Osteocyte (in vitro differentiated cells): ENCODE measurements at regions not wholly inside any gene's neighbourhood (a gene's known extent, or its start where the extent isn't known, plus 50 kb on each side); places are given as distances from the start of the nearest gene placed in this dataset.

Source experiments
- DNase-seq: peaks from one replicate; pipeline ENCODE4 v3.0.0; 2021; ENCODE audit warnings: mixed read lengths; ENCODE audit not compliant: unreplicated experiment; ENCODE audit errors: extremely low spot score
- H3K27ac Mint-ChIP-seq: one replicate; pipeline ENCODE4 v1.8.0; 2021; ENCODE audit warnings: mild to moderate bottlenecking, mixed read lengths; ENCODE audit not compliant: unreplicated experiment
- H3K27me3 Mint-ChIP-seq: one replicate; pipeline ENCODE4 v1.8.0; 2021; ENCODE audit warnings: mixed read lengths; ENCODE audit not compliant: unreplicated experiment
- H3K36me3 Mint-ChIP-seq: one replicate; pipeline ENCODE4 v1.8.0; 2021; ENCODE audit warnings: mixed read lengths; ENCODE audit not compliant: unreplicated experiment
- H3K4me1 Mint-ChIP-seq: one replicate; pipeline ENCODE4 v1.8.0; 2021; ENCODE audit warnings: mixed read lengths; ENCODE audit not compliant: unreplicated experiment
- H3K4me3 Mint-ChIP-seq: one replicate; pipeline ENCODE4 v1.8.0; 2021; ENCODE audit warnings: mild to moderate bottlenecking, moderate library complexity, mixed read lengths; ENCODE audit not compliant: unreplicated experiment
- H3K9me3 Mint-ChIP-seq: one replicate; pipeline ENCODE4 v1.8.0; 2021; ENCODE audit warnings: mixed read lengths; ENCODE audit not compliant: unreplicated experiment
- TF ChIP-seq, protein P1 (sequence below): fragments of 200-600 bp; sonication (generic); IDR thresholded peaks from 2 replicates; pipeline ENCODE4 v1.5.0; 2021; ENCODE audit warnings: antibody characterized with exemption, mild to moderate bottlenecking, moderate library complexity

DNA sequence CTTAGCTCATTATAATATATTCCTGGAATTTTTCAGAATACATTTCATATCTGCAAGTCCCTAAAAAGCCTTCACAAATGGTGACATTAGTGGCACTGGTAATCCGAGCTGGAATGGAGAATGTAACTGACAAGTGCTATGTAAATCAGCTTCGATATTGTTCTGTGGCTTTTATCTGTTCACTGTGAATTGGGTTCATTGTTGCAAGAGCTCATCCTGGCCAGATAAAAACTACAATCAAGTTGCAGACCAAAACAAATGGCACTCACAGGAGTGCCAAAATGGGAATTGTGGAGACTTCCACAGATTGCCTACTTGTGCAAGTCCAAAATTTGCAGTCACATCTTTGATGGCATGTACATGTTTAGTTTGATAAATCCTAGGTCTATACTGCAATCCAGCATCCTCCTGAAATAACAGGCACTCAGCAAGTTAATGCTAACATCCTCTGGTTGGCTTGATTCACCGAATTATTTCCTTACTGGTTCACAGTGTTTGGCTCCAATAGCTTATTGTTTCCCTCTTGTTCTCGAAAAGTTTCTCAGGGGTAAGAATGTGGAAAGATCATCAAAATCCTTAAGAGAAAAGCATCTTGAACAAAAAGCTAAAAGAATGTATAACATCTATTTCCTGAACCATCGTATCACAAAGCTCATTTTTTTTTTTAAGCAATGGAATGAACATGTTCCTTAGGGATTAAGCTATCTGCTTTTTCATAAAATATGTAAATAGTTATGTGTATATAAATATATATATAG is 904.9 kb downstream of the CENPC start:
- Mint-ChIP-seq H3K27me3 (no peaks in the 10 kb centered on the region), H3K4me3 (no peak overlapping the region), H3K9me3 (no peaks in the 10 kb centered on the region), H3K36me3 (peaks cover 5% of the 10 kb centered on the region), H3K27ac (peak overlapping the region; percentile 89), H3K4me1 (peaks cover 84% of the 10 kb centered on the region)
- TF ChIP-seq, protein P1, sequence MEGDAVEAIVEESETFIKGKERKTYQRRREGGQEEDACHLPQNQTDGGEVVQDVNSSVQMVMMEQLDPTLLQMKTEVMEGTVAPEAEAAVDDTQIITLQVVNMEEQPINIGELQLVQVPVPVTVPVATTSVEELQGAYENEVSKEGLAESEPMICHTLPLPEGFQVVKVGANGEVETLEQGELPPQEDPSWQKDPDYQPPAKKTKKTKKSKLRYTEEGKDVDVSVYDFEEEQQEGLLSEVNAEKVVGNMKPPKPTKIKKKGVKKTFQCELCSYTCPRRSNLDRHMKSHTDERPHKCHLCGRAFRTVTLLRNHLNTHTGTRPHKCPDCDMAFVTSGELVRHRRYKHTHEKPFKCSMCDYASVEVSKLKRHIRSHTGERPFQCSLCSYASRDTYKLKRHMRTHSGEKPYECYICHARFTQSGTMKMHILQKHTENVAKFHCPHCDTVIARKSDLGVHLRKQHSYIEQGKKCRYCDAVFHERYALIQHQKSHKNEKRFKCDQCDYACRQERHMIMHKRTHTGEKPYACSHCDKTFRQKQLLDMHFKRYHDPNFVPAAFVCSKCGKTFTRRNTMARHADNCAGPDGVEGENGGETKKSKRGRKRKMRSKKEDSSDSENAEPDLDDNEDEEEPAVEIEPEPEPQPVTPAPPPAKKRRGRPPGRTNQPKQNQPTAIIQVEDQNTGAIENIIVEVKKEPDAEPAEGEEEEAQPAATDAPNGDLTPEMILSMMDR = no peak
- no peak for DNase-seq

DNA sequence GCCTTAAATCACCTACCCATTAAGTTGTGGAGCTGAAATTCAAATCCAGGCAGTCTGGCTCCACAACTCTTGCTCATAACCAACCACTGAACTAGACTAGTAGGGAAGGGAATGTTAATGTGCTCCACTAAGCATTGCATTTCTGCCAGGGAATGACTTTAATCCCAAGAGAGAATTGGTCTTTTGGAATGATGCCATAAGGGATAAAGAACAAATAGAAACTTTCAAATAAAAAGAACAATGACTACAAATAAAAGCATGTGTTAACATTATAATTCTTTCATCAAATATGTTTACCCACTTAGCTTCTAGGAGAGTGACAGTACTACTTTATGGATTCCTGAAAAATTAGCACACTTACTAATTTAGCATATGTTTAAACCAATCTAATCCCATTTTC is 905.9 kb downstream of the CENPC start:
- peak overlapping the region; percentile 89 for H3K27ac Mint-ChIP-seq

DNA sequence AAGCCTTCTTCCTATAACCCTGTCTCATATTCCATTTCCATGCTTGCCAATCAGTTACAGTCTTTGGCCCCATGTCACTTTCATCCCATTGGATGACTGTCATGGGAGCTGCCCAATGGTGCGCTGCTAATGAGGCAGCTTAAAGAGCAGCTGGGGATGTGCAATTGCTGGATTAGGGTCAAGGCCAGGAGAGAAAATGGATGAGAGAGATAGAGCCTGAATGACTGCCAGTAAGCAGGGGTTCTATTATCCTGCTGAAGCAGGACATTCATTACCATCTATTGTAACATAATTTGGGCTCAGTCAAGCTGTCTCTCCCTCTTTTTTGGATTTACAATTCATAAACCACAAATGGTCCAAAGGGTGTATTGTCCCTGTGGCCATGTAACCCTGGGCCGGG is 909.0 kb downstream of the CENPC start:
- H3K36me3 Mint-ChIP-seq = peaks cover 5% of the 10 kb centered on the region
- DNase-seq = no peak

More for the DNA sequence above, 905.9 kb downstream of the CENPC start:
- H3K4me3 Mint-ChIP-seq = no peak overlapping the region
- TF ChIP-seq, protein P1 = no peak
- peaks cover 5% of the 10 kb centered on the region for H3K36me3 Mint-ChIP-seq
- DNase-seq = no peak
- no peaks in the 10 kb centered on the region for H3K27me3 Mint-ChIP-seq
- H3K4me1 Mint-ChIP-seq = peaks cover 78% of the 10 kb centered on the region
- H3K9me3 Mint-ChIP-seq = no peaks in the 10 kb centered on the region

DNA sequence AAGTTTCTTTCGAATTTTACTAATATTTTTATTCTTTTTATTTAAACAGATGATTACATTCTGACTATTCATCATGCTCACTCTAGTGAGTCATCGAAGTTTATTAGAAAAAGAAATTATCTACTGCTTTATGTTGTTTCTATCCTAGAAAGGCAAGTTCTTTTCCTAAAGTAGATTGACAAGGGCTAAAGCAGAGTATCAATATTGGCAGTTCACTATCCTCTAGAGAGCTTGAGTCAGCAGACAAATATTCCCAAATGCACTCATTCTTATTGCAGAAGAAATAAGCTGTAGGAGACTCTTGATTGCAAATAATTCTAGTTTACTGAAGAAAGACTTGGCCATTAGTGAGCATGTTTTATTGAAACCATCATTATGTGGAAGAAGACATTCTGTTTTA is 911.8 kb downstream of the CENPC start:
- TF ChIP-seq, protein P1 = no peak
- Mint-ChIP-seq H3K36me3 (peaks cover 5% of the 10 kb centered on the region), H3K27me3 (no peaks in the 10 kb centered on the region), H3K4me1 (peaks cover 47% of the 10 kb centered on the region), H3K27ac (peak overlapping the region; percentile 37), H3K4me3 (no peak overlapping the region), H3K9me3 (no peaks in the 10 kb centered on the region)
- DNase-seq = no peak

More for the DNA sequence above, 909.0 kb downstream of the CENPC start:
- Mint-ChIP-seq H3K27me3 (no peaks in the 10 kb centered on the region), H3K4me1 (peaks cover 70% of the 10 kb centered on the region), H3K9me3 (no peaks in the 10 kb centered on the region), H3K4me3 (no peak overlapping the region), H3K27ac (no peak overlapping the region)
- TF ChIP-seq, protein P1 = no peak

DNA sequence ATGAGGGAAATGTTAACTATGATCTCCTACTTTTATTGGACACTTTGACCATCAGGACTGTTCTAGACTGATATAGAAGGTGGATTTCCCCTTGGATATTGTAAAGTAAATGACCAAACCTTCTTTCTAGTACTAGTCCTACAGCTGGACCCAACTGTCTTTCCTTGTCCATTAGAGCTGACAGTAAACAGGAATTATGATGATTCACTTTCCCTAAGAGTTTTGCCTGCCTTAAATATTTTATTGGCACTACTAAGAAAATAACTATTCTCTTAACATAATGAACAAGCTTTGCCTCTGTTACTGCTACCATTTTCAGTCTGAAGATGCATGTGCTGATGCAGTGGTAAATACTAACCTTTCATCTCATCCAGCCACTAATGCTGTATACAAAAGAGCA is 915.4 kb downstream of the CENPC start:
- H3K27ac Mint-ChIP-seq = no peak overlapping the region
- DNase-seq = no peak
- peaks cover 6% of the 10 kb centered on the region for H3K9me3 Mint-ChIP-seq
- no peak overlapping the region for H3K4me3 Mint-ChIP-seq
- no peaks in the 10 kb centered on the region for H3K36me3 Mint-ChIP-seq
- peaks cover 25% of the 10 kb centered on the region for H3K4me1 Mint-ChIP-seq
- H3K27me3 Mint-ChIP-seq = no peaks in the 10 kb centered on the region
- TF ChIP-seq, protein P1 = no peak
